GM21786 (cell line): ENCODE measurements at regions not wholly inside any gene's neighbourhood (a gene's known extent, or its start where the extent isn't known, plus 50 kb on each side); places are given as distances from the start of the nearest gene placed in this dataset.
"Not testable (repeated sequence)": the region's sequence is repeated elsewhere in the genome, so short reads cannot be mapped to it uniquely, and the experiment has no call there.

Source experiments
- ATAC-seq: cut with Tn5 transposase; IDR thresholded peaks from one replicate; pipeline ENCODE4 v1.9.1; 2021; ENCODE audit not compliant: unreplicated experiment

- ATAC-seq = no peak
These were observed 839.4 kb downstream of the TBL1XR1 start for GRCh38 chr3:176357891-176358290.

DNA sequence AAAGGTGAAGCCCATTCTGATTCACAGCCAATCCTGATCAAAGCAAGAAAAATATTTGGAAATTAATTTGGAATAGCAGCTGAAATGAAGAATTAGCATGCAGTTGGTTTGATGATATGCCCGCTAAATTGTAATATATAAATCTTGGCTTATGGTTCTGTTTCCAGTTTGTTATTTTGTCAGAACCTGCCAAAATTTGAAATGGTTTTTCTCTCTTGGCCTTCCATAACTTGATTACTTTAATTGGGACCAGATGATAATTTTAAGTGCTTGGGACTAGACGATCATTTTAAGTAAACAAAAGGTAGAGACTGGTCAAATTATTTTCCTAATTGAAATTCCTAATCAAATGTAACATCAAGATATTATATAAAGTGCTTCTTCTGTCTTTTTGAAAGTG is 842.4 kb downstream of the TBL1XR1 start:
- no peak for ATAC-seq

GRCh38 chr3:176352716-176353334 is 844.5 kb downstream of the TBL1XR1 start:
- no peak for ATAC-seq

DNA sequence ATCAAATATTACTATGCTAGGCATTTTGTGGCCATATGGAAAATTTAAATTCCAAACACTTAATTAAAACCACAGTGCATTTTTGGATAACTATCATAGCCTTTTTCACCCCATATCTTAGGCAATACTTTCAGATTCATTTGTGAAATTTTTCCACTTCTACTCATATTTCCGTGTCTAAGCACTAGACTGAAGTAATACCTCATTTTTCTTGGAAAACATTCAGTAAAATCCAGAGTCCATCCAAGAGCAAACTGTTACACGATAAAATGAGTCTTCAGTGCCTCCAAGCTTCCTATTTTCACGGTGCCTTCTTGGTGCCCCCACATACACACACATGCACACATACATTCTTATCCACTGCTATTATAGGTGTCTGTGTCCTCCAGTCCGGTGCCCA is 845.9 kb downstream of the TBL1XR1 start:
- ATAC-seq = no peak

DNA sequence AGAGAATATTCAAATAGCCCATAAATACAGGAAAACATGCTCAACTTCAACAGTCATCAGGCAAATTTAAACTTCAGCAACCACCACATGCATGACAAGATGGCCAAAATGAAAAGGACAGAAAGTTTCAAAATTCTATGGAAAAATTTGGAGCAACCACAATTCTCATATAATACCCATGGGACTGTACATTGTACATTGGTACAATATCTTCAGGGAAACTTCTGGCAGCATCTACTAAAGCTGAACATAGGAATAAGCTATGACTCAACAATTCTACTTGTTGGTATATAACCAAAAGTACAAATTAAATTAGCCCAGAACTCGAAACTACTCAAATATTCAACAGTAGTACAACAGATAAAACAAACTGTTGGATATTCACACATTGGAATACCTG is 847.6 kb downstream of the TBL1XR1 start:
- no peak for ATAC-seq

- no peak for ATAC-seq
These were observed 849.7 kb downstream of the TBL1XR1 start for GRCh38 chr3:176347424-176348146.

- no peak for ATAC-seq
These were observed 855.3 kb downstream of the TBL1XR1 start for GRCh38 chr3:176341963-176342362.

GRCh38 chr3:176328666-176329065 is 868.6 kb downstream of the TBL1XR1 start:
- no peak for ATAC-seq

DNA sequence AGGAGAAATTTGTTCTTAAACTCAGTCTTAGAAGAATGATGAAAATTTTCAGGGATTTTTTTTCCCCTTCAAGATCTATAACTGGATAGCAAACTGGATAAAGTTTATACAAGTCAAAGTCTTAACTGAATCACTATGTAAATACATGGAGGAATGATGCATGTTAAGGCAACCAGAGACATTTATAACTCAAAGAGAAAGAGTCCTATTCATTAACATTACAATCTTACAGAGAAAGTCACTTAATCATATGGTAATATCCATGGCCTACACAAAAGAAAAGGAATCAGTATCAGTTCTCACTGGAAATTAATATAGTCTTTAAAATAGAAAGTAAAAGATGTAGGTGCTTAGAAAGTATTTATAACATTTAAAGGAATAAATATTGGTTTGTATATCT is 869.1 kb downstream of the TBL1XR1 start:
- ATAC-seq = no peak

GRCh38 chr3:176326894-176327490 is 870.3 kb downstream of the TBL1XR1 start:
- ATAC-seq = not testable (repeated sequence)

DNA sequence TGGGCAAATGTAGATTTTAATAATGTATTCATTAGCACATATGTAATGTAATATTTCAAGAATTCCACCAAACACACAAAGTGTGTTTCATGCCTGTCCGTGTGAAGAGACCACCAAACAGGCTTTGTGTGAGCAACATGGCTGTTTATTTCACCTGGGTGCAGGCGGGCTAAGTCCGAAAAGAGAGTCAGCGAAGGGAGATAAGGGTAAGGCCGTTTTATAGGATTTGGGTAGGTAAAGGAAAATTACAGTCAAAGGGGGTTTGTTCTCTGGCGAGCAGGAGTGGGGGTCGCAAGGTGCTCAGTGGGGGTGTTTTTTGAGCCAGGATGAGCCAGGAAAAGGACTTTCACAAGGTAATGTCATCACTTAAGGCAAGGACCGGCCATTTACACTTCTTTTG is 875.8 kb downstream of the TBL1XR1 start:
- not testable (repeated sequence) for ATAC-seq

DNA sequence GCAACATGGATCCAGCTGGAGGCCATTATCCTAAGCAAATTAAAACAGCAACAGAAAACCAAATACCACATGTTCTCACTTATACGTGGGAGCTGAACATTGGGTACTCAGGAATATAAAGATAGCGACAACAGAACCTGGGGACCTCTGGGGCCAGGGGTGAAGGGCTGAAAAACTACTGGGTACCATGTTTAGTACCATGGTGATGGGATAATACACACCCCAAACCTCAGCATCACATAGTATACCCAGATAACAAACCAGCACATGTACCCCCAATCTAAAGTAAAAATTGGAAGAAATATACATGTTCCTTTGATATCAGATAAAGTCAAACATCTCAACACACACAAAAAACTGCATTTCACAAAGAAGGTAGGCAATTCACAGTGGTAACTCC is 876.2 kb downstream of the TBL1XR1 start:
- no peak for ATAC-seq

DNA sequence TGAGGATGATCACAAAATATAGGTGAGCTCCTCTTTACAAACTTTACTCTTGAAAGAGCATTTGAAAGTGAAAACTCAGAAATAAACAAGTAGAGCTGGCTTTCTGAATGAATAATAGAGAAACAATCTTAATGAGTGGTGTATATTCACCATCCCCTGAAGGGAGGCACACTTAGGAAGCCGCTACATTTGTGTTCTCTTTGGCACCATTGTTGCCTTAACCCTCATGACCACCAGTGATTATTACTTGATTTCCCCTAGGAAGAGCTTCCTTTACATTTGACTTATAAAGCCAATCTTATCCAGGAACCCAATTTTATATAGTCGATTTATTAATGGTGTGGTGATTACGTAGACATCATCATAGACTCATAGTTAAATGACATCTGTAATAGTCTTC is 883.9 kb downstream of the TBL1XR1 start:
- no peak for ATAC-seq

- no peak for ATAC-seq
These were observed 886.6 kb downstream of the TBL1XR1 start for GRCh38 chr3:176310641-176311040.

- no peak for ATAC-seq
These were observed 895.0 kb downstream of the TBL1XR1 start for GRCh38 chr3:176302271-176302670.

DNA sequence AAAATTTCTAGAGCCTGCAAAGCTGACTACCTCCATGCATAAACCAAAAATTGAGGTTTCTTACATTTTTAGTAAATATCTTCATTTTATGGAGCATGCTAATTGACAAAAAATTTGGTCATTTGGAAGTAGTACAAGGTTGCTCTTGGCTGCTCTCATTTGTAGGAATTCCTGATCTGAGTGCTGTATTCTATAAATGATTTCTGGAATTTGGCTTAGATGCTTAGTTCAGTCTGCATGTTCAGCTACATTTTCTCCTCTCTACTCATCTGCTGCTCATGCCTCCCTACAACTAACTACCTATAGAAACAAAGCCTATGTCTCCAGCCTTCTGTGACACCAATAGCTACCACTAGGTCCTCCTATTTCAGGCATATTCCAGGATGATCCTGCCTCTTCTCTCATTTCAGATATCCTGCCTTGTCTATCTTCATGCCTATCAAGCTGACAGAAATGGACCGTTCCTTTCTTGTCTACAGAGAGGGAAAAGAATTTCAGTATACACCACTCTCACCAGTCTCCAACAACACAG is 901.1 kb downstream of the TBL1XR1 start:
- ATAC-seq = no peak

DNA sequence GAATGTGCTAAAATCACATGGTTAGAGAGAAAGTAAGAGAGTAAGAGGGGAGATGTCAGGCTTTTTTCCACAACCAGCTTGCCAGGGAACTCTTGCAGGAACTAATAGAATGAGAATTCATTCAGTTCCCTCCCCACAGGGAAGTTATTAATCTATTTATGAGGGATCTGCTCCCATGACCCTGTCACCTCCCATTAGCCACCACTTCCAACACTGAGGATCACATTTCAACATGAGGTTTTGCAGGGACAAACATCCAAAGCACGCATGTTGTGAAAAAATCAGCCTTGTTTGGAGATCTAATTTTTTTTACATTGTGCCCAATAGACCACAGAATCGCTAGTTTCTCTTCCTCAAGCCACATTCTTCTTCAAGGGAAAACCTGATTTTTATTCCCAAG is 904.0 kb downstream of the TBL1XR1 start:
- ATAC-seq = no peak

DNA sequence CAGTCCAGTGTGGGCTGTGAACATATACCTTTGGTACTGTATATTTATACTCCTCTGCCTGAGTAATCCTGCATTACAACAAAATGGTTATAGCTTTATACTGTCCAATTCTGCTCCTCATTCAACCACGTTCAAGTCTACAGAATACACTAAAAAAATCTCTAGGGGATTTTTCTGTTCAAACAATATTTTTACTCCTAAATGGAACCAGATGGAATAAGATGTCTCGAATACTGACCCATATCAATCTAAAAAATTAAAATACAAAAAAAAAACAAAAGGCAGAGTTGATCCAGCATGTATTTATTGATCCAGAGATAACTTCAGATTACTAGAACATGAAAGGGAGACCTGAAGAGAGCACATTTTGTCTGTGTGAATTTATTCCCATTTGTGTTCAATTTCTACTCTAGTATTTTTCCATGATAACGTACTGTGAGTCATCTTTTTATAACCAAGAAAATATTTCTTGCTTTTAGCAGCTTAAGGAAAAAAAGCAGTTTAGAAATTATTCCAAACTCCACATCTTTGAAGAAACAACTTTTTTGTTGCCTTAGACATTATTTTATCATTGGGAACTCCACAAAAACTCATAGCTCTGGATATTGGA is 910.7 kb downstream of the TBL1XR1 start:
- ATAC-seq = no peak

GRCh38 chr3:176275538-176275937 is 921.7 kb downstream of the TBL1XR1 start:
- no peak for ATAC-seq

- ATAC-seq = no peak
These were observed 922.2 kb downstream of the TBL1XR1 start for GRCh38 chr3:176275113-176275512.

DNA sequence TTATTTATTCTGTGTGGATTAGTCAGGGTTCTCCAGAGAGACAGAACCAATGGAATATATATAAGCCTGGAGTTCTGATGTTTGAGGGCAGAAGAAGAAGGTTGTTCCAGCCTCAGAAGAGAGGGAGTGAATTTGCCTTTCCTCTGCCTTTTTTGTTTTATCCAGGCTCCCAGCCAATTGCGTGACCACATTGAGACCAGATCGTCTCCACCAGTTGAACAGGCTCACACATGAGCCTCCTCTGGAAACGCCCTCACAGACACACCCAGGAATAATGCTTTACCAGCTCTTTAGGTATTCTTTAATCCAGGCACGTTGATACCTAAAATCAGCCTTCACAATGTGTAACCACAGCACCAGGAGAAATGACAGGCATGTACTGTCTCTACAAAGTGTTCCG is 923.1 kb downstream of the TBL1XR1 start:
- no peak for ATAC-seq

- no peak for ATAC-seq
These were observed 935.2 kb downstream of the TBL1XR1 start for GRCh38 chr3:176262071-176262470.
